Fibroblast of skin of right biceps (primary cell): ENCODE measurements at regions not wholly inside any gene's neighbourhood (a gene's known extent, or its start where the extent isn't known, plus 50 kb on each side); places are given as distances from the start of the nearest gene placed in this dataset.

ENCODE experiments used
- DNase-seq: peaks from one replicate; pipeline ENCODE4 v3.0.0-alpha.2; 2013

DNA sequence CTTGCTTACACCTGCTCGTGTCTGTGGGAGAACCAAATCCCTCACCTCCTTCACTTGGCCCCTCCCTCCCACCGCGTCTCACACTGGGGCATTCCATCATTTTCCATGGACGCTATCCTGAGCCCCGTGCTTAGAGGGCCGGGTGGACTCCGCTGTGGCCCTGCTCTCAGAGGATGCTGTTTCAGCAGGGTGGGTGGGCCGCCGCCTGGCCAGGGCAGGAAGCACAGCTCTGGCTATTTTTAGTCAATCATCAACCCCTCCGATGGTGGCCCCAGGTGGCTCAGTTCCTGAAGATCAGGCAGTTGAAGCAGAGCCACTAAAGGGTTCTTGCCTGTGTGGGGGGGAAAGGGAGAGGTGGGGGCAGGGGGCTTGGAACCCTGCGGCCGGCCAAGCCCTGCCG is 230.3 kb downstream of the ENGASE start:
- DNase-seq: no peak

DNA sequence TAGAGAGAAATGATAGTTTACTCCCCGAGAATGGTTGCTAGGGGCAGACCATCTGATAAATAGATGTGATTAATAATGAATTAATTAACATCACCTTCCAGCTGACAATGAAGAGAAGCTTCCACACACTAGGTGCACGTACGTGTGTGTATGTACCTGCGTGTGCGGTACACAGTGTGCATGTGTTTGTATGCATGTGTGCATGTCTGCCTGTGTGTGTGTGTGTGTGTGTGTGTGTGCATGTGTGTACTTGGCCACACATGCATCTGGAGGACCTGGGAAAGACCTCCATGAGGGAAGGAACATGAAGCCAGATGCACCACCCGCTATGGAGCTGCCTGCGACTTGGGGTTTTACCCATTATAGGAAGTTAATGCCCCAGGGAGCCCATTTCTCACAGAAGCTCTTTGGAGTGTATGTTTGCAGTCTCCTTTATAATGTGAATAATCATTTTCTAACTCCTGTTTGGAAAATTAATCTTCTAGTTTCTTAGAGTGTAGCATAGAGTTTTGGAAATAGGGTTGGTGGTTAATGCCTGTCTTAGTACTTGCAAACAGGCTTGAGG is 229.1 kb downstream of the ENGASE start:
- DNase-seq: no peak

DNA sequence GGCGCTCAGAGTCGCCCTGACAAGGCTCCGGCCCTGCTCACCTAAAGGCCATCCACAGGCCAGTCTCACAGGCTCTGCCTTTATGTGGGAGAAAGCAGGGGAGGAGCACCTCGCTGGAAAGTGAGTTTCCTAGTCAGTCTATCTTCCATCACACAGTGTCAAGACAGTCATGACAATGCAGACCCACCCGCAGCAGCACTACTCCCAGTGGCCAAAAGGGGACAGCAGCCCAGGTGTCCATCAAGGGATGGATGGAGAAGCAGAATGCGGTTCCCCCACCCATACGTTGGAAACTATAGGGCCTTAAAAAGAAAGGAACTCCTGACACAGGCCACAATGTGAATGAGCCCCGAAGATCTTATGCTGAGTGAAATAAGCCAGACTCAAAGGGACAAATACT is 226.8 kb downstream of the ENGASE start:
- DNase-seq: no peak

DNA sequence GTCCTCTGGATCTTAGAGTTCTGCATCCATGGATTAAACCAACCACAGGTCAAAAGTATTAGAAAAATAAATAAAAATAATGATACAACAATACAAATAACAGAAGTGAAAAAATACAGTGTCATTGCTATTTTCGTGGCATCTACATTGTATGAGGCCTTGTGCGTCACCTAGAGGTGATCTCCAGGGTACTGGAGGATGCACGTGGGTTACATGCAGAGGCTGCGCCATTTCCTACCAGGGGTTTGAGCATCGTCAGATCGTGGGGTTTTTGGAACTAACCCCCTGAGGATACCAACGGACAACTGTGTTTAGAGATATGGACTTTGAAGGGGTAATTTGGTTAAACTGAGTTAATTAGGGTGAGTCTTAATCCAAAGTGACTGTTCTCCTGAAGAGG is 224.7 kb downstream of the ENGASE start:
- no peak for DNase-seq

DNA sequence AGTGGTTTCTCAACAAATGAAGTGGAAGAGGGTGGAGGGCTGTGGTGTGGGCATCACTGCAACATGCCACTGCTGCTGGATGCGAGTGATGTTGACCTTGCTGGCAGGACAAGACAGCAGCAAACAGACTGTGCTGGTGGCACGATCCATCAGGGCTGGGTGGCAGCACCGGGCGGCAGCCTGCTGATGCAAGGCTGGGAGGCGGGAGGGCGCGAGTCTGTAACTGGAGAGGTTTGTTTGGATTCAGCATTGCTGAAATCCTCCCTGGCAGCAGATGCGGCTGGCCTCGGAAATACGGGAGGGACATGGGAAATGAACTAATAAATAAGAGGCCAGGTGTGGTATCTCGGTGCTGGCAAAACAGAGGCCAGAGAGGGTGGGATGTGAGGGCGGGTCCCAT is 224.2 kb downstream of the ENGASE start:
- DNase-seq: no peak

DNA sequence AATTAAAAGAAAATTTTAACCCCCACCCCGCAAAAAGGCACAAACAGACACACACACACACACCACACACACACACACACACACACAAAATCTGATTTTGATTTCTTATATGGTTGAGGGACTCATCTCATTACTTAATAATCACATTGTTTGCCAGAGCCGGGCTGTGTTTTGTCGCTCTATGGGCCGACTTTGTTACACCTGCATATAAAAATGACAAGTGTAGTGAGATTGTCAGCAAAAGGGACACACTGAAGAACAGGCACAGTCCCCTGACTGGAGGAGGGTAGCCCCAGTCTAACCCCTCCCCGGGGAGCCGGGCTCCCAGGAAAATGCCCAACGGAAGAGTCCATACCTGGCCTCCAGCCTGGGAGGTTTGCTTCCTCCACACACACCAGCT is 221.6 kb downstream of the ENGASE start:
- no peak for DNase-seq

DNA sequence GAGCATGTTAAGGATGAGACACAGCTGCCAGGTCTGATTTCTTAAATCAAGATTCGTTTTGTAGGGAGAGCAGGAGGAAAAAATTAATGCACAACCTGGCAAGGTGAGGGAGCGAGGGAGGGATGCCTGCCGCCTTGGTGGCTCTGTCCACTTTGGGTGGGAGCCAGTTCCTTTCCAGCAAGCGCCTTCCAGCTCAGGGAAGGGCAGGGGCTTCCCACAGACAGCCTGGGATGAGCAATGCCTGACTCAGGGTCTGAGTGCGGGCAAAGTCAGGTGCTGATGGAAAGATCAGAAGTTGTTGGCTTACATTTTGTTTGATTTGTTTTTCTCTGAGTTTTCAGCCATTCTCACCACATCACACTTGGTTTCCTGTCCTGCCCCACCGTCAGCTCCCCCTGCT is 220.7 kb downstream of the ENGASE start:
- no peak for DNase-seq

DNA sequence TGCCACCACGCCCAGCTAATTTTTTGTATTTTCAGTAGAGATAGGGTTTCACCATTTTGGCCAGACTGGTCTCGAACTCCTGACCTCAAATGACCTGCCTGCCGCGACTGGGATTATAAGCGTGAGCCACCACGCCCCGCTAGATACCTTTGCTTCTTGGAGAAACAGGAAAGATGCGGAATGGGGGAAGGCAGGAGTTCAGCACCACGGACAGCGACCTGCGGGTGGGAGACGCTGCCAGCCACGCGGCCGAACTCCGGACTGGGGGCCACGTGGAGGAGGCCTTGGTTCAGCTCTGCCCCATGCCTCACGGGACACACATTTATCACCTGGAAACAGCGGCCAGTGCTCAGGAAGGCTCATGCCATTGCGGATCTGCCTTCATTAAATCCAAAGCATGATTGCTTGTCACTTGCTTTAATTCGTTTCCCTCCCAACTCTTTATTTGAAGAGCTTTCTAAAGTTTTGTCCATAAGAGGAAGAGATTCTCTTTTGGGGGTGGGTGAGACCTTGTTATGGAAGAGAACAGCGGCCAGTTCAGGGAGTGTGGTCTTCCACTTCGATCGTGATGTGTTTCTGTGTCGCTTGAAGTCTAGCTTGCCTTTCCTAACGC is 219.9 kb downstream of the ENGASE start:
- DNase-seq: peak; percentile 43

DNA sequence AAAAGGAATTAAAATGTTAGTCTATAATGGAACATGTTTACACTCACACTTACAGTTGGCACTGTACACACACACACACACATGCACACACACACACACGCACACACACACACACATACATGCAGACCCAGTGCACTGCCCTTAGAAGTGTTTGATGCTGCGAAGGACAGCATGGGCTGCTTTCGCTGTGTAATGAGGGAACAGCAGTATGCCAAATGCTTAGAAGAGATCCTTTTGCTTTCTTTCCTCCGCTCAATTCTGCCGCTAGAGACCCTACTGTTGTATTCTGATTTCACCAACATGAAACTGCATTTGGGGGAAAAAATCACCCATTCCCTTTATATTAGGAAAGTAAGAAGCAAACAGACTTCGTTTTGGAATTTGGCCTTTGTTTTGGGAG is 217.9 kb downstream of the ENGASE start:
- DNase-seq: no peak

DNA sequence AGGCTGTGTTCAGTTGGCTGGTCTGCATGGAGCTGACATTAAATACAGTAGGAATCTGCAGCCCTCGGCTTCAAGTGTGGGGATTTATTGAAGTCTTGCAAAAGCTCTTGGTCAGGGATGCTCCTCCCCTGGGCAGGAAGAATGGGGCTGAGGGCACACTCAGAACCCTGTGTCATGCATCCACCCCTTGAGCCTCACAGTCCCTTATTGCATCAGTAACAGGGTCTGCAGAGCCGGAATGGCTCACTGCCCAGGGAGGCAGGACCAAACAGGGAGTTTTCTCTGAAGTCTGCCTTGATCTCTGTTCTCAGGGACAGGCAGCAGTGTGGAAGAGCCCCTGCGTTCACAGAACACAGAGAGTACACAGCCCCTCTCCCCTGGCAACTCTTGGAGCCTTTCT is 216.8 kb downstream of the ENGASE start:
- no peak for DNase-seq

DNA sequence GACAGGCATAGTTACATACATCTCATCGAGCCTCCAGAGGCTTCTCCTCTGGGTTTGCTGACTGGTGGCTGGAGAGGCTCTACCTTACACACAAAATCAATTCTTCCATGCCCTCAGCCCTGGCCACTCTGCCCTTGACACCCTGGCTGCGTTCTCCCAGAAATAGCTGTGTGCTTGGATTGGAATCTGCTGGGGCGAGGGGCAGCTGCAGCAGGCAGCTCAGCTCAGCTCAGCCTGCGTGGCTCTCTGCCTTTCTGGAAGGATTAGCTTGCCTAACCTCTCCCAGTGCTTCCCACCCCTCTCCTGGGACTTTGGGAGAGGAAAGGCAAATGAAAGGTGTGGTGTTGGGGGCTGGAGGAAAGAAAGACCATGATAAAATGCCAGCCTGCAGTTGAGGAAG is 216.1 kb downstream of the ENGASE start:
- DNase-seq: no peak

DNA sequence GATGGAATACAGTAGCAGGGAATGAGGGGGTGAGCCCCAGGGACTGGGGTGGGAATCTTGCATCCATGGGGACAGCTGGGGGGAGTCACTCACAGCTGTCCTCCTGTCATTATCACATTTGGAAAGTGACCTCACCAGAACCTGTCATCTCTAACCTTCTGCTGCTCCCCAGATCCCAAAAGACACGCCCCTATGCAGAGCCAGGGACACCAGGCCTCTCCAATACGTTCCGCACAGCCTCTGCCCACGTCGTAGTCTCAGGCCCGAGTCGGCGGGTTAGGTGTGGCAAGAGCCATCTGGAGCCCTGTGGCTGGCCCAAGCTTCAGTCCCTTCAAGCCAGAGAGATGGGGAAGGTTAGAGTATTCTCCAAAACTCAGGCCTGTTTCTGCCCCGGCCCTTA is 214.3 kb downstream of the ENGASE start:
- no peak for DNase-seq

DNA sequence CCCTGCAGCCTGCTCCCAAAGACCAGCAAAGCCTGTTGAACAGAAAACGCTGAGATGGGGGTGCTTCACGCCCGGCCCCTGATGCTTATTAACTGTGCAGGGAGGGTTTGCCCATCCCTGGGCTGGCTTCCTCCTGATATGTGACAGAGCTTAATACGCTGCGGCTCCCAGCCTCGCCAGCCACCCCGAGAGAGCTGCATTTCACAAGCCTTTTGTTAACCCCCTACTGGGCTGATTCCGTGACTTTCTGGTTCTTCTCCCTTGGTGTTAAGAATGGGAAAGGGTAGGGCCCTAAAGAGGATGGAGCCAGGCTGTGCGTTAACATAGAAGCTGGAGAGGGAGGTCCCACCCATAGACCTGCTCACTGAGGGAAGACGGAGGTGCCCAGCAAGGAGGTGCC is 211.8 kb downstream of the ENGASE start:
- no peak for DNase-seq

DNA sequence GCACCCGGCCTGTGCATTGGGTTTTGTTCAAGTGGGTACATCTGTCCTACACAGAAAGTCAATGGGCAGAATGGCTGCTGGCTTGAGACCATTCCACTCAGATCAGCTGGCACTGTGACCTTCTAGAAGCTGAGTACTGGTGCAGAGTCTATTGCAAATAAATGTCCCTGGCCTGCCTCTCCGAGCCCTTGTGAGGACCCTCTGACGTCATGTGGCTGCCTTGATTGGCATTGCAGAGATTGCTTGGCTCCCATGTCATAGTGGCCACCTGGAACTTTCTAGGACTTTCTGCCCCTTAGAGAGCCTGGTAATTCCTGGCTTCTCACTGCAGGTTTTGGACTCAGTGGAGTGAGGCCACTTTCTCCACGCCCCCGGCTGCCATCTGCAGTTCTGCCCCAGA is 211.3 kb downstream of the ENGASE start:
- DNase-seq: no peak

DNA sequence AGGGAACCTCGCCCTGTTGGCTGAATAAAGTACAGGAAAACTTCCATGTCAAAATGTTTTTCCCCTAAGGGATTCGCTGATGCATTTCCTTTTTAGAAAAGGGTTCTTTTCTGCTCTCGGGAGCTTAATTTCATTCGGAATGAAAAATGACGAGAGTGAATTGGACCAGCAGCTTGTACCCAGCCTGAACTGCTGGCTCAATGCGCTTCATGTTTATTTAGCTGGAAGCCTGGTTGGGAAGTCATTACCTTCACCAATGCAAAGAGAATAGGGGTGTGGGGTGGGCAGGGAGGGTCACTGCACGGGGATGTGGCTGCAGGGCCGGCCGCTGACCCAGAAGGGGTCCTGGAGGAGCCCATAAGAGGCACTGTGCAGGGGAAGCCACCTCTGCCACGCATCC is 207.7 kb downstream of the ENGASE start:
- no peak for DNase-seq

DNA sequence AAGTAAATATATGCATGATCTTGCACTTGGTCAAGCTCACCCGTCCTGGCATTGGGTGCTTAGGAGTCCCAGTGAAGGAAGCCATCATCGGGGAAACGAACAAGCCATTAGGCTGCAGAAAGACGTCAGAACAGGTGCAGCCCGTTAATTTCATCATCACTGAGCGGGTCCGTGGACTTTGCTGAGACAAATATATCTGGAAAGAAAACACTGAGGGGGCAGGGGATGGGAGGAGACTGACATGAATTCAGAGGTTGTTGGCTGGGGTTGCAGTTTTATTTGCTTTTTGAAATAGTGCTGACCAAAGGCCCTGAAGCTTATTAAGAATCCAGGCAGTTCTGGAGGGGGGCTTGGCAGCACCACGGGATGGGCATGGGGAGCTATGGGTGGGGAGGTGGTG is 207.2 kb downstream of the ENGASE start:
- no peak for DNase-seq

DNA sequence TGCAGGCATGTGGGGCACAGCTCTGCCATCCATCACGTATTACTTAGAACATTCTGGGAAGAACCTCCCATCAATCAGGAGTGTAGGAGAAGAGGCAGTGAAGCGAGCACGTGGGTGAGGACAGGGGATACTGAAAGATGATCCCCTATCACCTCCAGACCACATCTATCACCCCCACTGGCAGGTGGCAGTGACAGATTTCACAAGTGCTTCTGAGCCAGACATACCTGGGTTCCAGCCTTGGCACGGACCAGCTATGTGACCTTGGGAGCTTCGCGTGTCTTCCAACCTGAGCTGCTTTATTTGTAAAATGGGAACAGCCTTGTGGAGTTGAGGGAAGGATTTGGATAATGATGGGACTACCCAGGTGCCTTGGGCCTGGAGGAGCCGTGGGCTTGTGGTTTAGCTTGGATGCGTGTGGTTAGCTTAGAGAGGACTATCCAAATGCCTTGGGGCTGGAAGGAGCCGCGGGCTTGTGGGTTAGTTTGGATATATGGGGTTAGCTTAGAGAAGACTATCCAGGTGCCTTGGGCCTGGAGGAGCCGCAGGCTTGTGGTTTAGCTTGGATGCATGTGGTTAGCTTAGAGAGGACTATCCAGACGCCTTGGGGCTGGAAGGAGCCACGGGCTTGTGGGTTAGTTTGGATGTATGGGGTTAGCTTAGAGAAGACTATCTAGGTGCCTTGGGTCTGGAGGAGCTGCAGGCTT is 206.4 kb downstream of the ENGASE start:
- DNase-seq: no peak

DNA sequence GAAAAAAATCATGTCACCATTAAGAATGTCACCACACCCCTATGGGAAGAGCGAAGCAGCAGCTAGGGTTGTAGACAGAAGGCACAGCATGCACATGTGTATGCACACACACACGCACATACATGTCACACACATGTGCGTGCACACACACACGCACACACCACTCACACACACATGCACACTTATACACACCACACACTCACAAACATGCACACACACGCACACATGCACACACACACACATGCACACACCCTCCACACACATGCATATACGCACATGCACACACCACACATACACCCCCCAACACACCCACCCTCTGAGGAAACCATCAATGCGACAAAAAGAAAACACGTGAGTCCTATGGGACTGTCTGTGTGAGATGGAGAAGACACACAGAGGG is 205.4 kb downstream of the ENGASE start:
- DNase-seq: no peak

DNA sequence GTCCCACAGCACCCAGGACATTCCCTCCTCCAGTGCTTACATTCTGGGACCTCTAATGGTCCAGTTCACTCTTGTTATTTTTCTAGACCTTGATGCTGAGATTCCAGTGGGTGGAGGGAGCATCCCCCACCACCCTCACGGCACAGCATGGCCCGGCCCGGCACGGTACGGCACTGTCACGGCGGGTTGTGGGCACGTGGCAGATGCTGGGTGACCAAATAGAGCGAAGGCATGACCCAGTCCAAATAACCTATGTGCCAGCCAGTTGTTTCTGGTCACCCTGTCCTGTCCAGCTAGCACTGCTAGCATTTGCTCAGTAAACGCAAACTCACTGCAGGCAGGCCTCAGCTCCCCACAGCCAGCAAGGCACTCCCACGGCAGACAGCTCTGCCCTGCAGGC is 204.7 kb downstream of the ENGASE start:
- DNase-seq: no peak

DNA sequence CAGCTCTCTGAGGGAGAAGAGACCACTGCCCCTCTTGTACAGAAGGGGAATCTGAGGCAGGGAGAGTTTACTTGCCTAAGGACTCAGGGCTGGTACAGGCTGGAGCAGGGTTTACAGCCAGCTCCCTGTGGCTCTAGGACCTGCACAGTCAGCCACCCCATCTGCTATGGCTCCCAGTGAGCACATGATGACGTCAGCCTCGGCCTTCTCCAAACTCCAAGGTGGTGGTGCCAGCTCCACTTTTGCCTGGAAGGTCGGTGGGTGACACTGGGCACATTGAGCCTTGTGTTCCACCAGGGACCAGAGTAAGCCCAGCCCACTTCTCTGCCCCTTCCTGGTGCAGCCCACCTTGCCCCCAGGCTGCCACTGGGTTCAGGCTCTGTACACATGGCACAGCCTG is 202.2 kb downstream of the ENGASE start:
- DNase-seq: no peak

DNA sequence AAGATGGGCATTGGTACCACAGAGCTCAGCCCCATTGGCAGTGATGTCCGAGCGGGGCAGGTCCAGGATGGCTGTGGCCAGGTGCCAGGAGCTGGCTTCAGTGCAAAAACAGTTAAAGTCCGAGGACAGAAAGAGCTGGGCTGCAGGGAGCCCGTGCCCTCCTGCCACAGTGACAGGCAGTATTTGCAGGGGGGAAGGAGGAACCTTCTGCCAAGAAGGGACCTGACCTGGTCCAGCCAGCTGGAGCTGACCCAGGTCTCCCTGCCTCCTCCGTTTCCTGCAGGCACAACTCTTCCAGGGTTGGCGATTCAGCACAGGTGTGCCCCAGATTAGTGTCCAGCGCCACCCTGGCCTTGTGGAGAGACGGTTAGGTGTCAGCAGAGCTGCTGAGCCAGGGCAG is 199.0 kb downstream of the ENGASE start:
- no peak for DNase-seq

DNA sequence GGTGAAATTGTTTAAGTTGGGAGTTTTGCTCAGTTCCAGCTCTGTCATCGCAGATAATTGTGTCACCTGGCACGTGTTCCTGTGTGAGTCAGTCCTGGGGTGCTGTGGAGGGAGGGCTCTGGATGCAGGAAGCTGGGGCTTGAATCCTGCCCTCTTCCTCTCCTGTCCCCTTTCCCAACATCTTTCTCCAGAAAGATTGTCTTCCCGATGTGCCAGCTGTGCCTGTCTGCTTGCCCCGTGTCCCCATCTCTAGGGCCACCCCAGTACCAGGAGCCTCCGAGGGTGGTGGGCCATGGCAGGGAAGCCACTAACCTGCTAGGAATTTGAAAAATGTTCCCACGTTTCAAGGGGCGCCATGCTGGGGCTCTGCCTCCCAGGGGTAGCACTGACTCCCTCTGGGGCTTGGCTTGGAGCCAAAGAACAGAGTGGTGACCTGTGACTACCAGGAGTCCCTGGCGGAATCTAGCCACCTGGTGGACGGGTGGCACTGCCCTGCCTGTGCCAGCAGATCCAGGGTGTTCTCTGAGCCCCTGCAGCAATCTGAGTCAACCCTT is 198.1 kb downstream of the ENGASE start:
- peak; percentile 1 for DNase-seq

DNA sequence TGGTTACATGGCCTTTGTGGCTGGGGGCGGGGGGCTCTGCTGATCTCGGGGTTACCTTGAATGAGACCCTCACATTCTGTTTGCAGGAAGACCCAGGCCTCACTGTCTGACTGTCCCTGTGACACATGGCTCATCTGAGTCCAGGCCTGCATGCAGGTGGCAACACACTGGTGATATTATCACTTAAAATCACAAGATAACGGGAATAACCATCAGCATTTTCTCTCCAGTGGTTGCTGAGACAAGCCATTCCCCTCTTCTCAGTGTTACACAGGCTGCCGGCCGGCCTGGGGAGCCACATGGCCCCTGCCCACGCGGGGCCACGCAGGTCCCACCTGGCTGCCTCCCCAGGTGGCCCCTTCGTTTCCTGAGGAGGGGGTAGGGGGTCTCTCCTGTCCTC is 197.6 kb downstream of the ENGASE start:
- no peak for DNase-seq

DNA sequence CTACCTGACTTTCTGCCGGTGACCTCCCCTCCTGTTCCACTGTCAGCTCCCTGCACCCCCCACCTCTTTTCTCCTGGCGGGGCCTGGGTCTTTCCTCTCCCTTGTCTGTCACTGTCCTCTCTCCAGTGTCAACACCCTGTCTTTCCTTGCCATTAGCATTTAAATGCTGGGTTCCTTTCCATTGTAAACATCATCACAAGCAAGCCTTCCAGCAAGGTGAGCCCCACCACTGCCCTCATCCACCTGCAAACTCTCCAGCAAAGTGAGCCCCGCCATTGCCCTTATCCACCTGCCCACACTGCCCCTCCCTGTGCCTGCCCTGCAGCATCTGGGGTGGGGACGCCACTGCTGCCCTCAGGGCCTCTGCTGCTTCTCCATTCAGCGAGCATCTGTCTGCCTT is 195.0 kb downstream of the ENGASE start:
- no peak for DNase-seq

DNA sequence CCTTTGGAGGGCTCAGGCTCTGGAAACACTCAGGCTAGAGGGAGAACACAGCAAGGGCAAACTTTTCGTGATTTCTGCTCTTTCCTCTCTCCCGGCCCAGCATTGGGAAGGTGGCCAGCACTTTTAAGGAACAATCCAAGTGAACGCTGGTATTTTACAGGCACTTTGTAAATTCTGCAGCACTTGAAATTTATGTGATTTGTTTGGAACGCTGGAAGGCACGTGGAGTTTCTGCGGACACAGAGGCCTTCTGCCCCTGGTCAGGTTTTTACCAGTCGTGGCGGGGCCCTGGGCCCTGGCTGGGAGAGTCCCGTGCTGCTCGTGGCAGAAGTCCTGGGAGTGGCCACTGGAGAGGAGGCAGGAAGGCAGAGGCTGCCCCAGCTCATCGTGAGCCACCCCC is 188.6 kb downstream of the ENGASE start:
- no peak for DNase-seq
